GM21576 (cell line): ENCODE measurements at regions not wholly inside any gene's neighbourhood (a gene's known extent, or its start where the extent isn't known, plus 50 kb on each side); places are given as distances from the start of the nearest gene placed in this dataset.

ENCODE experiments used
- ATAC-seq: cut with Tn5 transposase; IDR thresholded peaks from one replicate; pipeline ENCODE4 v1.9.1; 2021; ENCODE audit warnings: mild to moderate bottlenecking, moderate library complexity; ENCODE audit not compliant: unreplicated experiment

GRCh38 chr9:20135119-20135697 lies 346.4 kb upstream of the SLC24A2 start:
- no peak for ATAC-seq

GRCh38 chr9:20125727-20126126 lies 336.9 kb upstream of the SLC24A2 start:
- no peak for ATAC-seq

GRCh38 chr9:20119566-20119965 lies 330.7 kb upstream of the SLC24A2 start:
- ATAC-seq = no peak

- ATAC-seq = no peak
Measured at GRCh38 chr9:20117986-20118385, 329.1 kb upstream of the SLC24A2 start.

- ATAC-seq = no peak
Measured at GRCh38 chr9:20117482-20117881, 328.6 kb upstream of the SLC24A2 start.

GRCh38 chr9:20114974-20115373 lies 326.1 kb upstream of the SLC24A2 start:
- no peak for ATAC-seq

GRCh38 chr9:20112205-20112783 lies 323.5 kb upstream of the SLC24A2 start:
- ATAC-seq = no peak

GRCh38 chr9:20111173-20111843 lies 322.5 kb upstream of the SLC24A2 start:
- ATAC-seq = no peak

- ATAC-seq = no peak
Measured at GRCh38 chr9:20095430-20096092, 306.7 kb upstream of the SLC24A2 start.

- ATAC-seq = no peak
Measured at GRCh38 chr9:20092561-20092960, 303.7 kb upstream of the SLC24A2 start.

GRCh38 chr9:20087481-20087880 lies 298.6 kb upstream of the SLC24A2 start:
- ATAC-seq = no peak

GRCh38 chr9:20085842-20086241 lies 297.0 kb upstream of the SLC24A2 start:
- no peak for ATAC-seq

GRCh38 chr9:20084125-20084524 lies 295.3 kb upstream of the SLC24A2 start:
- no peak for ATAC-seq

GRCh38 chr9:20083390-20083789 lies 294.6 kb upstream of the SLC24A2 start:
- no peak for ATAC-seq

GRCh38 chr9:20082831-20083230 lies 294.0 kb upstream of the SLC24A2 start:
- no peak for ATAC-seq

GRCh38 chr9:20082406-20082805 lies 293.6 kb upstream of the SLC24A2 start:
- no peak for ATAC-seq

GRCh38 chr9:20078246-20078645 lies 289.4 kb upstream of the SLC24A2 start:
- no peak for ATAC-seq

GRCh38 chr9:20074291-20074690 lies 285.5 kb upstream of the SLC24A2 start:
- ATAC-seq = no peak

GRCh38 chr9:20070336-20070735 lies 281.5 kb upstream of the SLC24A2 start:
- ATAC-seq = no peak

GRCh38 chr9:20065796-20066700 lies 277.2 kb upstream of the SLC24A2 start:
- no peak for ATAC-seq

- ATAC-seq = no peak
Measured at GRCh38 chr9:20065046-20065445, 276.2 kb upstream of the SLC24A2 start.
